ENCODE measurements at regions not wholly inside any gene's neighbourhood (a gene's known extent, or its start where the extent isn't known, plus 50 kb on each side); places are given as distances from the start of the nearest gene placed in this dataset.

- Histone ChIP-seq H3K4me2 (ENCODE audit: low read length) (no peak overlapping the region), H3K79me2 (ENCODE audit: control insufficient read depth, low read length) (no peaks in the 10 kb centered on the region), H3K9me3 (ENCODE audit: control insufficient read depth, insufficient read depth, low read length) (no peaks in the 10 kb centered on the region), H4K20me1 (ENCODE audit: control insufficient read depth, insufficient read depth, low read depth, low read length) (no peaks in the 10 kb centered on the region), H3K27me3 (ENCODE audit: control insufficient read depth, low read length) (no peaks in the 10 kb centered on the region), H3K27ac (ENCODE audit: low read depth, low read length) (no peak overlapping the region), H3K4me1 (ENCODE audit: control insufficient read depth, low read length) (no peaks in the 10 kb centered on the region), H3F3A (ENCODE audit: control insufficient read depth, insufficient read depth) (no peaks in the 10 kb centered on the region), H3K4me3 (ENCODE audit: low read length) (no peak overlapping the region), H3K36me3 (ENCODE audit: control insufficient read depth, low read length) (no peaks in the 10 kb centered on the region), H3K9me2 (replicated peaks; ENCODE audit: control insufficient read depth, low read length) (no peaks in the 10 kb centered on the region)
- TF ChIP-seq, protein P1, sequence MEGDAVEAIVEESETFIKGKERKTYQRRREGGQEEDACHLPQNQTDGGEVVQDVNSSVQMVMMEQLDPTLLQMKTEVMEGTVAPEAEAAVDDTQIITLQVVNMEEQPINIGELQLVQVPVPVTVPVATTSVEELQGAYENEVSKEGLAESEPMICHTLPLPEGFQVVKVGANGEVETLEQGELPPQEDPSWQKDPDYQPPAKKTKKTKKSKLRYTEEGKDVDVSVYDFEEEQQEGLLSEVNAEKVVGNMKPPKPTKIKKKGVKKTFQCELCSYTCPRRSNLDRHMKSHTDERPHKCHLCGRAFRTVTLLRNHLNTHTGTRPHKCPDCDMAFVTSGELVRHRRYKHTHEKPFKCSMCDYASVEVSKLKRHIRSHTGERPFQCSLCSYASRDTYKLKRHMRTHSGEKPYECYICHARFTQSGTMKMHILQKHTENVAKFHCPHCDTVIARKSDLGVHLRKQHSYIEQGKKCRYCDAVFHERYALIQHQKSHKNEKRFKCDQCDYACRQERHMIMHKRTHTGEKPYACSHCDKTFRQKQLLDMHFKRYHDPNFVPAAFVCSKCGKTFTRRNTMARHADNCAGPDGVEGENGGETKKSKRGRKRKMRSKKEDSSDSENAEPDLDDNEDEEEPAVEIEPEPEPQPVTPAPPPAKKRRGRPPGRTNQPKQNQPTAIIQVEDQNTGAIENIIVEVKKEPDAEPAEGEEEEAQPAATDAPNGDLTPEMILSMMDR (IDR thresholded peaks at IDR 0.05; ENCODE audit: low read depth, low read length, poor library complexity, severe bottlenecking) = no peak
- no peak for TF ChIP-seq EZH2phosphoT487 (IDR thresholded peaks at IDR 0.05; ENCODE audit: borderline replicate concordance, low read length)
Measured at GRCh38 chr12:61490526-61491498, 769.4 kb upstream of the USP15 start.

DNA sequence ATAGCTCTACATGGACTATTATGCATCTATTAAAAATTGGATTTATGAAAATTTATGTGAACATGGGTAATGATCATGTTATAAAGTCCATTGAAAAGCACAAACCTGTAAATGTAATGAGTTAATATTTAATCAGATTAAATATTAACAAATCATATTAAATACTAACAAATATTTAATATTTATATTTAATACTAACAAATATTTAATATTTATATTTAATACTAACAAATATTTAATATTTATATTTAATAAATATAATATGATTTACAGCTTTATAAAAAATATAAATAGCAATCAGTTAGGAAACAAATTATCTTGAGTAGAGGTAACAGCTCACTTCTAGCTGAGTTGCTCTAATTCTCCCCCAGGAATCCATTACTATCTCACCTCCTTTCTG lies 758.0 kb upstream of the USP15 start:
- no peaks in the 10 kb centered on the region for H3F3A ChIP-seq (ENCODE audit: control insufficient read depth, insufficient read depth)
- H3K9me3 ChIP-seq (ENCODE audit: control insufficient read depth, insufficient read depth, low read length) = no peaks in the 10 kb centered on the region
- TF ChIP-seq EZH2phosphoT487 (IDR thresholded peaks at IDR 0.05; ENCODE audit: borderline replicate concordance, low read length) = no peak
- TF ChIP-seq, protein P1 (IDR thresholded peaks at IDR 0.05; ENCODE audit: low read depth, low read length, poor library complexity, severe bottlenecking) = no peak
- H3K4me2 ChIP-seq (ENCODE audit: low read length) = no peak overlapping the region
- no peaks in the 10 kb centered on the region for H3K9me2 ChIP-seq (replicated peaks; ENCODE audit: control insufficient read depth, low read length)
- no peaks in the 10 kb centered on the region for H3K79me2 ChIP-seq (ENCODE audit: control insufficient read depth, low read length)
- H3K27me3 ChIP-seq (ENCODE audit: control insufficient read depth, low read length) = no peaks in the 10 kb centered on the region
- no peaks in the 10 kb centered on the region for H3K36me3 ChIP-seq (ENCODE audit: control insufficient read depth, low read length)
- no peaks in the 10 kb centered on the region for H4K20me1 ChIP-seq (ENCODE audit: control insufficient read depth, insufficient read depth, low read depth, low read length)
- no peak overlapping the region for H3K27ac ChIP-seq (ENCODE audit: low read depth, low read length)
- H3K4me3 ChIP-seq (ENCODE audit: low read length) = no peak overlapping the region
- no peaks in the 10 kb centered on the region for H3K4me1 ChIP-seq (ENCODE audit: control insufficient read depth, low read length)

- H3K9me3 ChIP-seq (ENCODE audit: control insufficient read depth, insufficient read depth, low read length) = no peaks in the 10 kb centered on the region
- no peaks in the 10 kb centered on the region for H3F3A ChIP-seq (ENCODE audit: control insufficient read depth, insufficient read depth)
- H4K20me1 ChIP-seq (ENCODE audit: control insufficient read depth, insufficient read depth, low read depth, low read length) = no peaks in the 10 kb centered on the region
- H3K79me2 ChIP-seq (ENCODE audit: control insufficient read depth, low read length) = no peaks in the 10 kb centered on the region
- H3K4me2 ChIP-seq (ENCODE audit: low read length) = no peak overlapping the region
- H3K4me3 ChIP-seq (ENCODE audit: low read length) = no peak overlapping the region
- H3K36me3 ChIP-seq (ENCODE audit: control insufficient read depth, low read length) = no peaks in the 10 kb centered on the region
- no peak for TF ChIP-seq EZH2phosphoT487 (IDR thresholded peaks at IDR 0.05; ENCODE audit: borderline replicate concordance, low read length)
- TF ChIP-seq, protein P1 (IDR thresholded peaks at IDR 0.05; ENCODE audit: low read depth, low read length, poor library complexity, severe bottlenecking) = no peak
- no peak overlapping the region for H3K27ac ChIP-seq (ENCODE audit: low read depth, low read length)
- H3K27me3 ChIP-seq (ENCODE audit: control insufficient read depth, low read length) = no peaks in the 10 kb centered on the region
- no peaks in the 10 kb centered on the region for H3K9me2 ChIP-seq (replicated peaks; ENCODE audit: control insufficient read depth, low read length)
- H3K4me1 ChIP-seq (ENCODE audit: control insufficient read depth, low read length) = no peaks in the 10 kb centered on the region
Measured at GRCh38 chr12:61504396-61505080, 755.7 kb upstream of the USP15 start.

Data from DOHH2 (cell line).